ENCODE measurements at regions not wholly inside any gene's neighbourhood (a gene's known extent, or its start where the extent isn't known, plus 50 kb on each side); places are given as distances from the start of the nearest gene placed in this dataset.

DNA sequence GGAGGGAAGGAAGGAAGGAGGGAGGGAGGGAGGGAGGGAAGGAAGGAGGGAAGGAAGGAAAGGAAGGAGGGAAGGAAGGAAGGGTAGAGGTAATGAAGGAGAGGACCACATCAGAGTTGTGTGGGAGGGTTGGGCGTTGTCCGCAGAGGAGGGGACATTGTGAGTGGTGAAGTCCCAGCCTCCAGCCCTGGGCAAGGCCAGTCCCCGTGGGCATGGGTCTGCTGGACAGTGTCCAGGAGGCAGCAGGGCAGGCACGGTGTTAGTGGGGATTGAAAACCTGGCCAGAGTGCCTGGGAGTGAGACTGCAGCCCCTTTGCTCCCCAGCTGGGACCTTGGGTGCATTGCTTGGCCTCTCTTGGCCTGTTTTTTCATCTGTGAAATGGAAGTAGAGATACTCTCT lies 1462.3 kb downstream of the BRD1 start:
- DNase-seq (ENCODE audit: low read depth): no peak
- H3K4me3 ChIP-seq (ENCODE audit: low read depth, low read length): no peak overlapping the region
- in situ Hi-C loops (cut with HindIII; ENCODE audit: low sequenced_read_pairs): no loop called here
- TF ChIP-seq, protein P1, sequence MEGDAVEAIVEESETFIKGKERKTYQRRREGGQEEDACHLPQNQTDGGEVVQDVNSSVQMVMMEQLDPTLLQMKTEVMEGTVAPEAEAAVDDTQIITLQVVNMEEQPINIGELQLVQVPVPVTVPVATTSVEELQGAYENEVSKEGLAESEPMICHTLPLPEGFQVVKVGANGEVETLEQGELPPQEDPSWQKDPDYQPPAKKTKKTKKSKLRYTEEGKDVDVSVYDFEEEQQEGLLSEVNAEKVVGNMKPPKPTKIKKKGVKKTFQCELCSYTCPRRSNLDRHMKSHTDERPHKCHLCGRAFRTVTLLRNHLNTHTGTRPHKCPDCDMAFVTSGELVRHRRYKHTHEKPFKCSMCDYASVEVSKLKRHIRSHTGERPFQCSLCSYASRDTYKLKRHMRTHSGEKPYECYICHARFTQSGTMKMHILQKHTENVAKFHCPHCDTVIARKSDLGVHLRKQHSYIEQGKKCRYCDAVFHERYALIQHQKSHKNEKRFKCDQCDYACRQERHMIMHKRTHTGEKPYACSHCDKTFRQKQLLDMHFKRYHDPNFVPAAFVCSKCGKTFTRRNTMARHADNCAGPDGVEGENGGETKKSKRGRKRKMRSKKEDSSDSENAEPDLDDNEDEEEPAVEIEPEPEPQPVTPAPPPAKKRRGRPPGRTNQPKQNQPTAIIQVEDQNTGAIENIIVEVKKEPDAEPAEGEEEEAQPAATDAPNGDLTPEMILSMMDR (IDR thresholded peaks at IDR 0.05; ENCODE audit: low read depth, low read length, missing control alignments): no peak

DNA sequence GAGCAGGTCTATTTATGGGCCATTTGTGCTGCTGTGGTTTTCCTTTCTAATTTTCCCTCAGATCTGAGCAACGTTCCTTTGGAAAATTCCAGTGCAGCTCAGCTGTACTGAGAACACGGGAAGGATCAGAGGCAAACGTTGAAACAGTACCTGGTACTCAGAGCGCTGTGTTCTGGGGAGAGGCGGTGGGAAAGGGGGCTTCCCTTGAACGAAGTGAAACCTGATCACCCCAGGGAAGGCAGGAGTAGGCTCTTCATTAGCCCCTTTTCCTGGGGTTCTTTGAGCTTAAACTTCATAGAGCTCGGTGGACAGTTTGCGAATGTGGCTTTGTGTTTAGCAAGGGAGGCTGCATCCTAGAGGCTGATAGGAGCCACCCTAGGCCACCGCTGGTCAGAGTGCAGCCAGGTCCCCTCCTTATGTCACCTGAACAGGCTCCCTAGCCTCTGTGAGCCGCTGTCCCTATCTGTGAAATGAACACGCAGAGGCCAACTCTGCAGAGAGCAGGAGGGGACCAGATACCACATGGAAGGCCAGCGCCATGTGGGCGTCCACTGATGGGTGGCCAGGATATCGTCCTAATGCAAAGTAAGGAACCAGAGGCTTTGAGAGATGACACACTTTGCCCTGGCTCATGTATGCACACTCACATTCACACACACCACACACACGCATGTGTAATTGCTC lies 1464.8 kb downstream of the BRD1 start:
- H3K4me3 ChIP-seq (ENCODE audit: low read depth, low read length): no peak overlapping the region
- TF ChIP-seq, protein P1 (IDR thresholded peaks at IDR 0.05; ENCODE audit: low read depth, low read length, missing control alignments): no peak
- no peak for DNase-seq (ENCODE audit: low read depth)
- in situ Hi-C loops (cut with HindIII; ENCODE audit: low sequenced_read_pairs): no loop called here

DNA sequence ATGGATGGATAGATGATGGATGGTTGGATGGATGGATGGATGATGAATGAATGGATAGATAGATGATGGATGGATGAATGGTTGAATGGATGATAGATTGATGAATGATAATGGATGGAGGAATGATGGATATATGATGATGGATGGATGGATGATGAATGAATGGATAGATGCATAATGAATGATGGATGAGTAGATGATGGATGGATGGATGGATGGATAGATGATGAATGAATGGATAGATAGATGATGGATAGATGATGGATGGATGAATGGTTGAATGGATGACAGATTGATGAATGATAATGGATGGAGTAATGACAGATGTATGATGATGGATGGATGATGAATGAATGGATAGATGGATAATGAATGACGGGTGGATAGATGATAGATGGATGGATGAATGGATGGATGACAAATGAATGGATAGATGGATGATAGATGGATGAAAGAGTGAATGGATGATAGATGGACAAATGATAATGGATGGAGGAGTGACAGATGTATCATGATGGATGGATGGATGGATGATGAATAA lies 1466.5 kb downstream of the BRD1 start:
- in situ Hi-C loops (cut with HindIII; ENCODE audit: low sequenced_read_pairs): no loop called here
- no peak overlapping the region for H3K4me3 ChIP-seq (ENCODE audit: low read depth, low read length)

DNA sequence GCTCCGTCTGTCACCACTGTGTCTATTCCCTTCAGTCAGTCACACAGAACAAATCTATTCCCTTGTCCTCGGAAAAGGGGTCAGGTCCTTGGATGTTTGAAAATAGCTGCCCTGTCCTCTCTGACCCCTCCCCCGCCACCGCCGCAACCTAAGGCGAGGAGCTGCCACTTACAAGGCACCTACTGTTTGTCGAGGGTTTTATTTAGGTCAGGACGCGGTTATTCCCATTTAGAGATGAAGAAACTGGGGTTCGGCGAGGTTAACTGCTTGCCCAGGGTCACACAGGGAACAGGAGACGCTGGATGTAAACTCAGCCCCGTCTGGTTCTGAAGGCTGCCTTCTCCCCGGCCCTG lies 1468.1 kb downstream of the BRD1 start:
- H3K4me3 ChIP-seq (ENCODE audit: low read depth, low read length): no peak overlapping the region
- DNase-seq (ENCODE audit: low read depth): no peak
- TF ChIP-seq, protein P1 (IDR thresholded peaks at IDR 0.05; ENCODE audit: low read depth, low read length, missing control alignments): no peak
- in situ Hi-C loops (cut with HindIII; ENCODE audit: low sequenced_read_pairs): no loop called here

More for the DNA sequence above, 1466.5 kb downstream of the BRD1 start:
- TF ChIP-seq, protein P1 (IDR thresholded peaks at IDR 0.05; ENCODE audit: low read depth, low read length, missing control alignments): no peak
- no peak for DNase-seq (ENCODE audit: low read depth)

DNA sequence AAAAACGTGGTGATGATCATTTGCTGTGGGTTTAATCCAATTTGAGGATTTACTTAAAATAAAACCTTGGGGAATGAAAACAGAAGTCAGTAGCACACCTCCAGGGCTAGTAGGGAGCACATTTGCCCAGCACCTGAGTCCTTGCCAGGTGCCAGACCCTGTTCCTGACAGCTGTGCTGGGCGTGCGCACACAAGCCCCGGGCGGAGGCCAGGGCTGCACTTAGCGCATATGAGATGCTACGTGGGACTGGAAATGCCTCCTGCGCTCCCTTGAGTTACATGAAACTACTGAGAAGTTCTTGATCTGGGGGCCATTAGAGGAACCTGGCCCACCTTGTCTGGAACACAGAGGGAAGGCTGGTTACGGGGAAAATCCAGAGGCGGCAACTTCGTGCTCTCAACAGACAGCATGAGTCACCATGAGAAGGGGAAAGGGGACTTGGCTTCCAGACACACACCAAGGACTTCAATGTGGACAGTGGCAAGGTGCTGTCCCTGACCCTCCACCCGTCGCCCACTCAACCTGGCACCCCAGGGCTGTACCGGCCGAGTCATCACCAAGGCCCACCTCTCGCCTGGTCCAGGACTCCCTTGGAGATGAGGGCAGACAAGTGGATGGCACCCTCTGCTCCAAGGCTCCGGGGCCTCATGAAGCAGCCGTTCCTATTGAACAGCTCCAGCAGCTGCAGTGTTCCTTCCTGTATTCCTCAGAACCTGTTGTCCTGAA lies 1468.6 kb downstream of the BRD1 start:
- DNase-seq (ENCODE audit: low read depth): no peak
- TF ChIP-seq, protein P1 (IDR thresholded peaks at IDR 0.05; ENCODE audit: low read depth, low read length, missing control alignments): no peak
- H3K4me3 ChIP-seq (ENCODE audit: low read depth, low read length): no peak overlapping the region
- in situ Hi-C loops (cut with HindIII; ENCODE audit: low sequenced_read_pairs): no loop called here

DNA sequence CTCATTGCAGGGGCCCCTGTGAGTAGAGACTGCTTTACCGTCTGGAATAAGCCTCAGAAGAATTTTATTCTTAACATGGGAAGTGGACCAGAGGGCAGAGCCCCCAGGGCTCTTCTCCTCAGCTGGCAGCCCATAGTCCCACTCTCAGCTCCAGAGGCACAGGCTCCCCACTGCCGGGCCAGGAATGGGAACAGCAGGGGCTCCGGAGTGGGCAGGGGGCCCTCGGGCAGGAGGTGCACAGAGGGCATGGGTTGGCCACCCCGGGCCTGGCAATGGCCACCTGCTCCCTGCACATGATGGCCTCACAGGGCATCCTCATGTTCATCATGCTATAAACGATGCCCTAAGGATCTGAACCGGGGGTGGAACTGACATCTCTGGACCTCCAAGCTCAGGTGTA lies 1469.7 kb downstream of the BRD1 start:
- in situ Hi-C loops (cut with HindIII; ENCODE audit: low sequenced_read_pairs): no loop called here
- TF ChIP-seq, protein P1 (IDR thresholded peaks at IDR 0.05; ENCODE audit: low read depth, low read length, missing control alignments): no peak
- no peak for DNase-seq (ENCODE audit: low read depth)
- H3K4me3 ChIP-seq (ENCODE audit: low read depth, low read length): no peak overlapping the region
